MM.1S (cell line): ENCODE measurements at regions not wholly inside any gene's neighbourhood (a gene's known extent, or its start where the extent isn't known, plus 50 kb on each side); places are given as distances from the start of the nearest gene placed in this dataset.
A peak's percentile ranks its signal among the peaks of the same experiment; 100 is the strongest.

Experiments
- CTCF ChIP-seq: fragments of 300-600 bp; sonication (generic); IDR thresholded peaks from 2 replicates; pipeline ENCODE4 v1.5.1; 2016; ENCODE audit warnings: antibody characterized with exemption, low read length, mixed read lengths
- EZH2 ChIP-seq: fragments of 300-600 bp; sonication (generic); optimal IDR thresholded peaks from 2 replicates; pipeline ENCODE3; 2017; ENCODE audit warnings: low read depth, mild to moderate bottlenecking, antibody characterized with exemption, low read length, mixed read lengths

- TF ChIP-seq CTCF, result peak; percentile 61
- TF ChIP-seq EZH2, result no peak
Observed at GRCh38 chr5:28012538-28012937, 974.2 kb upstream of the CDH9 start.
